ENCODE measurements at regions not wholly inside any gene's neighbourhood (a gene's known extent, or its start where the extent isn't known, plus 50 kb on each side); places are given as distances from the start of the nearest gene placed in this dataset.
"Not testable (repeated sequence)": the region's sequence is repeated elsewhere in the genome, so short reads cannot be mapped to it uniquely, and the experiment has no call there.

DNA sequence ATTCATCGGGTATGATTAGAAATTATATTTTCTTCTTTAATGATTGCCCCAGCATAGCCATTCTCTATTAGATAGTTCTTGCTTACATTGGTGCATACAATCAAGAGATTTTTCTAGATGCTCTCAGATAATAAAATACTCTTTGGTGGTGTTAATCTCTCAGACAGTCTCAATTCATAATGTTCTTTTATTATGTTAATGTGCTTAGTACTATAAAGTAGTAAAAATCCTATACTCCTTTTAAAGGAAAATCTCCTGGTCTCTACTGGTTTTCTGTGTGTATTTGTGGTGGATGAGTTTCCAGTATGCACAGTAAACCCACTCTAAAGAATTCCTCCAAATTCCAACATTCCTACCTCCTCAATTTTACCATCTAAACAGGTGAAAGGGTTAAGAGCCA is 203.5 kb downstream of the FAT4 start:
- DNase-seq: no peak

DNA sequence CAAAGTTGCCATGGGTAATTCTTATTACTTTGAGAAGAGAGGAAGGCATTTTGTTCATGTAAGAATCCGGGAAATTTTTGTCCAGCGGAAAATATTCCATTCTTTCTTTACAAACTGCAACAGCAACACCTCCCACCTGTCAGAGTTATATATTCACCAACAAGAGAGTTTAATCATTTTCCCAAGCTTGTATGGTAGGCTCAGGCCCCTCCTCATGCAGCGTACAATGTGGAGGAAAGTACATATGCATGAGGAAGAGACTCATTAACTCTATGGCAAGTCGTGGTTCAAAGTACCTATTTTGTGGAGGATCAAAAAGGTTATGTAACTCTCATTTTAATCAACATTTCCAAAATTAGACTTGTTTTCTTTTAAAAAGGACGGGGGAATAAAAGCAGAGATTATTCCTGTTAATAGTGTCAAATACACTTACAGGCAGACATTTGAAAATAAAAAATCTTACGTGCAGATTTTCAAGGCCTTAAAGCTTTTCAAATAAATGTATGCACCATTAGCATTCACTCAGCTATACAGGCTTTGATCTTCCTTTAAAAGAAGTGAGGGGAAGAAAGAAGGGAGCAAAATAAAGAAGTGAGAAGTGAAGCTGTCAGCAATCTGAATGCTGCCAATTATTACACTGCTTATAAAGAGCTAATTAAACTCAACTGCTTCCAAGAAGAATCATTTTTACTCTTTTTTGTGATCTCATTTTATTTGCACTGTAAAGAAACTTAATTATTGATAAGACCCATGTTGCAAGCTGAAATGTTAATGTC is 204.8 kb downstream of the FAT4 start:
- no peak for DNase-seq

DNA sequence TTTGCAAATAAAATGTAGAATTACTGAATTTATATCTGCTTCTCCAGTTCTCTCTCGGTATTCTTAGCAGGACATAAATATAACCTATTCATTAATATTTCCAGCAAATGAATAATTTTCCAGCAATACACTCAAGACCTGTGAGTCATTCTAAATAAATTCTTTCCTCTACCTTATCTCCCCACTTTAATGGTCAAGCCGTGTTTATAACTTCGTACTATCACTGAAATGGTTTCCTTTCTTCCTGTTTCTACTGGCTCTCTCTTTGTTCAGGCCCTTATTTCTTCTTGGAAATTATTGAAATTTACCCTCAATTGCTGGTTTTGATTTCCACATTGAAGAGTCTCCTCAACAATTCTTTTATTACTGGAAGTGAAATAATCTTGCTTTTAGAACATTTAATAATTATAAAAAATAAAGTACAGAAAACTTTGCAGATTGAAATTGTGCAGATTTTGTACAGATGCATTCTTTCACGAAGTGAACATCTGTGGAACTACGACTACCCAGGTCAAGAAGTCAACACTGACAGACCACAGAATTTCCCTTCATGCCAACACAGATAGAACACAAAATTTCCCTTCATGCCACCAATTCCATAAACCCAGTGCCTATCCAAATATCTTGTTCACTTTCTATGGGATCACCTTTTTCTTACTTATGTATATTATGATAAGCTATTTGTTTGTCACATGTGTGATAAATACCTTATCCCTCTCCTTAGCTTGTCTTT is 205.7 kb downstream of the FAT4 start:
- DNase-seq: no peak

- no peak for DNase-seq
Observed at GRCh38 chr4:125522588-125522987, 207.8 kb downstream of the FAT4 start.

- no peak for DNase-seq
Observed at GRCh38 chr4:125522992-125523391, 208.2 kb downstream of the FAT4 start.

- DNase-seq: no peak
Observed at GRCh38 chr4:125526420-125526819, 211.7 kb downstream of the FAT4 start.

DNA sequence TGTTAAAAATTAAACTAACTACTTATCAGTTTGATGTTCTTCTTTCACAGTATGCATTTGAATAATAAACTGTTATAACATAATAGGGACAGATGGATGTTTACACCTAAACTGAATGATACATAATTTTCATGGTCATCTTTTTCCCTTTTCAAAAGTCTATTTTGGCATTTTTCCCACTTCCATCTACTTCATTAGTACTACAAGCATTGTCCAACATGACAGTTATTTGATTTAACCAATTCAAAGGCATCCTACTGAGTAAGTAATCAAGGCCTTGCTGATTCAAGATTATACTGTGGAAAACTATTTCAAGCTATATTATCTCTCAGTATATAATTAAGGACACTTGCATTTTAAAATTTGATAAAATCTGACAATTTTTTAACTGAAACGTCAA is 212.9 kb downstream of the FAT4 start:
- no peak for DNase-seq

GRCh38 chr4:125529071-125529470 is 214.3 kb downstream of the FAT4 start:
- DNase-seq: no peak

DNA sequence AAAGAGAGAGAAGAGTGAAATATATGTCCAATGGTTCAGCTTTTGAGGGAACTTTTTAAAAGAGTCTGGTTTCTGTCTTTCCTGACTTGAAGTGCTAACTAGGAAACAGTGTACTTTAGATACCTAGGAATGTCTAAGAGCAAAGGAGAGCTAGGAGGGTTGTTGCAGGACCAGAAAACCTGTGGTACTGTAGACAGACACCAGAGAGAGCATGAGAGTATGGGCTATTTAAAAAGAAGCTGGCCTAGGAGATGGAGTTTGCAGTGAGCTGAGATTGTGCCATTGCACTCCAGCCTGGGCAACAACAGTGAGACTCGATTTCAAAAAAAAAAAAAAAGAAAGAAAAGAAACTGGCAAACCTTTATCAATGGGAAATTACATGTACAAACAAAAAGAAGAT is 223.9 kb downstream of the FAT4 start:
- DNase-seq: no peak

- DNase-seq: no peak
Observed at GRCh38 chr4:125539691-125540090, 224.9 kb downstream of the FAT4 start.

DNA sequence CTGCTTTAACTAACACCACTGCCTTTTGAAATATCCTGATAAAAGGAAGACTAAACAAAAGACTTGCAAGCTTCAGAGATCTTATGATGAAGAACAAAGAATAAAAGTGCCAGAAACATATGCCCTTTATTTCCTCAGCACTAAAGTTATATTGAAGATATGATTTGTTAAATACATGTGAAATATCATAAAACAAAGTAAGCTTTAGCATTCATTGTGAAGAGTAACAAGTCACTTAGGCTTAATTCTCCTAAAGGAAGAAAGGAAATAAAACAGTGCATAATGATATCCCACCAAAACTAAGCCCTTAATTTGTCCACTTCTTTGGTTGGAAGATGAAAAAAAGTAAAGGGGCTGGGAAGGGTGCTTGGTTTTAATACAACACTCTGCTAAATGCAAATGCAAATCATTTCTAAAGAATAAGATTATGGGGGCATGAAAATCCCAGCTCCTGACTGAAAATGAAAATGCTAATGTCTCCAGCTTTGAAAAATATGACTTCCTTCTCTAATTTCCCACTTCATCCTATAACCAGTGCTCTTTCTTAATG is 227.2 kb downstream of the FAT4 start:
- no peak for DNase-seq

DNA sequence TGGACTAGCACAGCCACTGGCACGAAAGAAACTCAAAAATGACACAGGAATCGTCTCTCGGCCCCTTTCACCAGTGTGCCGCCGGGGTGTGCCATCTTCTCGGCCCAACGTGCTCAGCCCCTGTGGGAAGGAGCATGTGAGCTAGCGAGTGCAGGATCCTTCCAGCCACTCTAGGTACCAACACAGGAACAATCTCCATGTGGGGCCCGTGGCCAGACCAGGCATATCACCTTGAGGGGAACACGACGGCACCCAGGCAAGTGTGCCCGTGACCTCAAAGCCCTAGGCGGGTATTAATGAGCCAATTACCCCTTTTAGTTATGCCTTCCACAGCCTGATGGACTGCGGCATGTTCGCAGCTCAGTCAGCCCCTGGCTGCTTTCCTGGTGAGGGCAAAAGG is 231.5 kb downstream of the FAT4 start:
- no peak for DNase-seq

DNA sequence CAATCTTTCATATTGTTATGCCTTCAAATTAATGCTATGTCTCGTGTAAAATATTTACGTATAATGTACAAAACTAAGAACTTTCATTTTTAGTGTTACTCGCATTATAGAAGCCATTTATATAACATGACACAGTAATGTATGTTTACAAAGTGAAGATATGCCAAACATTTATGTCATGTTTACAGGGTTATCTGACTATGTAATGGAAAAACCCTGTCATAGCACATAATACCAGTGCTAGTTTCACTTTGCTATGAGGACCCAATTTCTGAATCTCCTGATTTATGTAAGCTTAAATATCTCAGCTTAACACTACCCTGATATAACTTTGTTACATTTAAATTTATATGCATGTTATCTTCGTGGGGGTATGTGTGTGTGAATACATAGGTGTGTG is 233.1 kb downstream of the FAT4 start:
- DNase-seq: no peak

- no peak for DNase-seq
Observed at GRCh38 chr4:125550769-125551168, 236.0 kb downstream of the FAT4 start.

DNA sequence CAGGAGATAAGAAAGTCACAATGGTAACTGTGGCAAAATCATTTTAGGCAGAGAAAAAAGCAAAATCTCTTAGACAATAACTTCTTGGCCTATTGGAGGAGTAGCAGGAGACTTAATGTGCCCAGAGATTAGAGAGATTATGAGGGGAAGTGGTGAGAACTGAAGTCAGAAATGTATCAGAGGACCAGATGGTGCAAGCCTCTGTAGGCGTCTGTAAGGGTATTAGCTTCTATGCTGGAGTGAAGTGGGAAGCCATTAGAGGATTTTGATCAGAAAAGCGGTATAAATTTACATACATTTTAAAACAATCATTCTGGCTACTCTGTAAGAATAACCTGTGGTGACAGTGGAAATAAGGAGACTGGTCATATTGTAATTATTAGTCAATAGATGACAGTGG is 236.7 kb downstream of the FAT4 start:
- DNase-seq: peak; percentile 27 to 86

DNA sequence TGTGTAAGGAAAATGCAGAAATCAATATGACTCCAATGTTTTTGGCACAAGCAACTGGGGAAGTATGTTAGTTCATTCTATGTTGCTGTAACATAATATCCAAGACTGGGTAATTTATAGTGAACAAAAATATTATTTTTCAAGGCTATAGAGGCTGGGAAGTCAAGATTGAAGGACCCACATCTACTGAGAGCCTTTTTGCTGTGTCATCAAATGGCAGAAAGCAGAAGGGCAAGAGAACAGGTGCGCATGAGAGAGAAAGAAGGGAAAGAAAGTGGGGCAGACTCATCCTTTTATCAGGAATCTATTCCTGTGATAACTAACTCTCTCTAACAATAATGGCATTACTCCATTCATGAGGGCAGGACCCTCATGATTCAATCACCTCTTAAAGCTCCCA is 237.2 kb downstream of the FAT4 start:
- peak in 1 of 2 experiments; percentile 8 for DNase-seq

DNA sequence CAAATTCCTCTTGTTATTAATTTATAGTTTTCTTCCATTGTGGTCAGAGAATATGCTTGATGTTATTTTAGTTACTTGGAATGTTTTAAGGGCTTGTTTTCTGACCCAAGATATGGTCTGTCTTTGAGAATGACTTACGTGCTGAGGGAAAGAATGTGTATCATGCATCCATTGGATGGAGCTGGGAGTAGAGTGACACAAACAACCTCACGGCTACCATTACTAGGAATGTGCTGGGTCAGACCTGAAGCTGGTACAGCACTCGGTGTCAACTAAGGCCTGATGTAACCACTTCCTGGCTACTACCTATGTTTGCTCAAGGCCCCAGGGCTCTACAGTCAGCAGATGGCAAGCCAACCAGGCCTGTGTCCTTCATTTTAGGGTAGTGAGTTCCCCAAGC is 257.8 kb downstream of the FAT4 start:
- no peak for DNase-seq

GRCh38 chr4:125573368-125573767 is 258.6 kb downstream of the FAT4 start:
- DNase-seq: no peak

GRCh38 chr4:125573786-125574185 is 259.0 kb downstream of the FAT4 start:
- no peak for DNase-seq

- DNase-seq: no peak
Observed at GRCh38 chr4:125582302-125582701, 267.5 kb downstream of the FAT4 start.

GRCh38 chr4:125590158-125590557 is 275.4 kb downstream of the FAT4 start:
- DNase-seq: no peak

- no peak for DNase-seq
Observed at GRCh38 chr4:125591290-125591689, 276.5 kb downstream of the FAT4 start.

GRCh38 chr4:125594056-125594602 is 279.4 kb downstream of the FAT4 start:
- DNase-seq: no peak

- not testable (repeated sequence) for DNase-seq
Observed at GRCh38 chr4:125605926-125606325, 291.2 kb downstream of the FAT4 start.
